Tibial artery (tissue), 4 donors: ENCODE measurements at regions not wholly inside any gene's neighbourhood (a gene's known extent, or its start where the extent isn't known, plus 50 kb on each side); places are given as distances from the start of the nearest gene placed in this dataset.

Source experiments
- DNase-seq, 2 donors: peaks; one replicate each; pipeline ENCODE4 v3.0.0-alpha.2; 2019
- H3K27ac ChIP-seq, 2 donors: fragments of 200-600 bp; sonication (generic) in 1 of 2; 1 replicate in 1 of 2; 2 replicates in 1 of 2; pipeline ENCODE4 v1.5.1; 2018 to 2019; ENCODE audit warnings: mild to moderate bottlenecking in 1 of 2
- H3K27me3 ChIP-seq, 2 donors: fragments of 200-600 bp; sonication (generic) in 1 of 2; one replicate each; pipeline versions ENCODE4 v1.5.1 to v1.6.0; 2016 to 2019
- H3K36me3 ChIP-seq, 3 donors: fragments of 200-600 bp; sonication (generic) in 2 of 3; one replicate each; pipeline ENCODE4 v1.5.1; 2016 to 2019; ENCODE audit warnings: mild to moderate bottlenecking in 2 of 3
- H3K4me1 ChIP-seq, 4 donors: fragments of 200-600 bp; sonication (generic) in 2 of 4; 1 replicate in 3 of 4; 2 replicates in 1 of 4; pipeline ENCODE4 v1.5.1; 2016 to 2019
- H3K4me3 ChIP-seq, 2 donors: fragments of 200-600 bp; sonication (generic) in 1 of 2; 1 replicate in 1 of 2; 2 replicates in 1 of 2; pipeline ENCODE4 v1.5.1; 2018 to 2019; ENCODE audit warnings: mild to moderate bottlenecking in 2 of 2
- H3K9me3 ChIP-seq, 3 donors: fragments of 200-600 bp; sonication (generic) in 1 of 3; one replicate each; pipeline ENCODE4 v1.5.1; 2016 to 2019
- intact Hi-C: fragments of 100-400 bp; cut with DNase I; formaldehyde crosslinking; loops from one replicate; pipeline ENCODE4 v1.15.0; 2023; ENCODE audit warnings: low total_unique reads
- TF ChIP-seq, protein P1 (sequence below), 2 experiments: fragments of 200-600 bp in 1 of 2; fragments of 450-650 bp in 1 of 2; IDR thresholded peaks; one replicate each; pipeline ENCODE4 v1.5.1; 2017 to 2019; ENCODE audit warnings: antibody characterized with exemption in 2 of 2, mild to moderate bottlenecking in 1 of 2, moderate library complexity in 1 of 2

GRCh38 chr18:47689371-47689770, 241.1 kb downstream of the SMAD2 start:
- TF ChIP-seq, protein P1, sequence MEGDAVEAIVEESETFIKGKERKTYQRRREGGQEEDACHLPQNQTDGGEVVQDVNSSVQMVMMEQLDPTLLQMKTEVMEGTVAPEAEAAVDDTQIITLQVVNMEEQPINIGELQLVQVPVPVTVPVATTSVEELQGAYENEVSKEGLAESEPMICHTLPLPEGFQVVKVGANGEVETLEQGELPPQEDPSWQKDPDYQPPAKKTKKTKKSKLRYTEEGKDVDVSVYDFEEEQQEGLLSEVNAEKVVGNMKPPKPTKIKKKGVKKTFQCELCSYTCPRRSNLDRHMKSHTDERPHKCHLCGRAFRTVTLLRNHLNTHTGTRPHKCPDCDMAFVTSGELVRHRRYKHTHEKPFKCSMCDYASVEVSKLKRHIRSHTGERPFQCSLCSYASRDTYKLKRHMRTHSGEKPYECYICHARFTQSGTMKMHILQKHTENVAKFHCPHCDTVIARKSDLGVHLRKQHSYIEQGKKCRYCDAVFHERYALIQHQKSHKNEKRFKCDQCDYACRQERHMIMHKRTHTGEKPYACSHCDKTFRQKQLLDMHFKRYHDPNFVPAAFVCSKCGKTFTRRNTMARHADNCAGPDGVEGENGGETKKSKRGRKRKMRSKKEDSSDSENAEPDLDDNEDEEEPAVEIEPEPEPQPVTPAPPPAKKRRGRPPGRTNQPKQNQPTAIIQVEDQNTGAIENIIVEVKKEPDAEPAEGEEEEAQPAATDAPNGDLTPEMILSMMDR (IDR thresholded peaks at IDR 0.05) = no peak
- H3K4me1 ChIP-seq = no peaks in the 10 kb centered on the region
- peaks cover 0 to 3% of the 10 kb centered on the region in 2 donors for H3K27me3 ChIP-seq
- no peaks in the 10 kb centered on the region for H3K36me3 ChIP-seq
- no peaks in the 10 kb centered on the region for H3K9me3 ChIP-seq
- no peak overlapping the region for H3K4me3 ChIP-seq
- intact Hi-C loops = no loop called here
- DNase-seq = no peak
- no peak overlapping the region for H3K27ac ChIP-seq

- H3K9me3 ChIP-seq = no peaks in the 10 kb centered on the region
- H3K4me3 ChIP-seq = no peak overlapping the region
- intact Hi-C loops = no loop called here
- H3K27ac ChIP-seq = no peak overlapping the region
- TF ChIP-seq, protein P1 (IDR thresholded peaks at IDR 0.05) = no peak
- no peaks in the 10 kb centered on the region for H3K4me1 ChIP-seq
- H3K36me3 ChIP-seq = no peaks in the 10 kb centered on the region
- no peak for DNase-seq
- no peaks in the 10 kb centered on the region for H3K27me3 ChIP-seq
Observed at GRCh38 chr18:47686806-47687205, 243.7 kb downstream of the SMAD2 start.

GRCh38 chr18:47683774-47684173, 246.7 kb downstream of the SMAD2 start:
- no peaks in the 10 kb centered on the region for H3K9me3 ChIP-seq
- TF ChIP-seq, protein P1 (IDR thresholded peaks at IDR 0.05) = no peak
- H3K27me3 ChIP-seq = no peaks in the 10 kb centered on the region
- H3K27ac ChIP-seq = no peak overlapping the region
- intact Hi-C loops = no loop called here
- no peaks in the 10 kb centered on the region for H3K36me3 ChIP-seq
- H3K4me1 ChIP-seq = no peaks in the 10 kb centered on the region
- no peak overlapping the region for H3K4me3 ChIP-seq
- DNase-seq = no peak

GRCh38 chr18:47682876-47683275, 247.6 kb downstream of the SMAD2 start:
- intact Hi-C loops = no loop called here
- no peak overlapping the region for H3K4me3 ChIP-seq
- no peak for DNase-seq
- H3K4me1 ChIP-seq = no peaks in the 10 kb centered on the region
- H3K9me3 ChIP-seq = no peaks in the 10 kb centered on the region
- no peaks in the 10 kb centered on the region for H3K27me3 ChIP-seq
- H3K27ac ChIP-seq = no peak overlapping the region
- TF ChIP-seq, protein P1 (IDR thresholded peaks at IDR 0.05) = no peak
- no peaks in the 10 kb centered on the region for H3K36me3 ChIP-seq

GRCh38 chr18:47680488-47680887, 250.0 kb downstream of the SMAD2 start:
- Histone ChIP-seq H3K9me3 (no peaks in the 10 kb centered on the region), H3K27me3 (no peaks in the 10 kb centered on the region), H3K36me3 (no peaks in the 10 kb centered on the region), H3K27ac (no peak overlapping the region), H3K4me3 (no peak overlapping the region), H3K4me1 (no peaks in the 10 kb centered on the region)
- DNase-seq = no peak
- intact Hi-C loops = no loop called here
- TF ChIP-seq, protein P1 (IDR thresholded peaks at IDR 0.05) = no peak

DNA sequence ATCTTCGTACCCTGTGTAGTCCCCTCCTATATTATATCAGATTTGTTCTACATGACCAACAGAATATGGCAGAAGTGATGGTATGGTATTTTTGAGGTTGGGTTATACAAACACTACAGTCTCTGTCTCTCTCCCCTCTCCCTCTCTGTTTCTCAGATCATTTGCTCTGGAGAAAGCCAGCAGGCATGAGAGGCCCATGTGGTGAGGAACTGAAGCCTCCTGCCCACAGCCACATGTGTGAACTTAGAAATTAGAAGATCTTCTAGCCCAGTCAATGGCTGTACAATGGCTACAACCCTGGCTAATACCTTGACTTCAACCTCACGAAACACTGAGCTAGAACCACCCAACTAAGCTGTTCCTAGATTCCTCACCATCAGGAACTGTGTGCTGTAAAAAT, 250.6 kb downstream of the SMAD2 start:
- Histone ChIP-seq H3K9me3 (no peaks in the 10 kb centered on the region), H3K27ac (no peak overlapping the region), H3K4me3 (no peak overlapping the region), H3K27me3 (no peaks in the 10 kb centered on the region), H3K36me3 (no peaks in the 10 kb centered on the region), H3K4me1 (no peaks in the 10 kb centered on the region)
- no peak for DNase-seq
- intact Hi-C loops = no loop called here
- TF ChIP-seq, protein P1 (IDR thresholded peaks at IDR 0.05) = no peak
